HG03103 (cell line): ENCODE measurements at regions not wholly inside any gene's neighbourhood (a gene's known extent, or its start where the extent isn't known, plus 50 kb on each side); places are given as distances from the start of the nearest gene placed in this dataset.
"Not testable (repeated sequence)": the region's sequence is repeated elsewhere in the genome, so short reads cannot be mapped to it uniquely, and the experiment has no call there.

Experiments used
- ATAC-seq: cut with Tn5 transposase; IDR thresholded peaks from one replicate; pipeline ENCODE4 v1.9.1; 2021; ENCODE audit warnings: low read depth; ENCODE audit not compliant: unreplicated experiment

GRCh38 chr9:26513730-26514129, 378.9 kb downstream of the CAAP1 start:
- ATAC-seq, result no peak

- ATAC-seq, result no peak
Observed at GRCh38 chr9:26510137-26510536, 382.5 kb downstream of the CAAP1 start.

DNA sequence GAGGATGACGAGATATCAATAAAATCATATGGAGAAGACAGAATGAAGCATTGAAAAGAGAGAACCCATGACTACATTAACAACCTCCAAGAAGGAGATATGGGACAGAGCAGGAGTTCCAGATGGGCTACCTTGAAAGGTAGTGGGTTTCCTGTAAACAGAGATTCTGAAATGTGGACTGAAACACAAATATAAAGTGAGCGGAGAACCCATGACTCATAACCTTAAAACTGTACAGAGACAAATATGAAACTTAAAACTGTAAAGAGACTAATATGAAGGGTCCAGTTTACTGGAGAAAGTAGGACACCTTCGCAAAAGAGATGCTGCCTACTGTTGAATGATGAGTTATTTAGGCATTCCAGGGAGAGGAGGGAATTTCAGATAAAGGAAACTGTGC, 383.7 kb downstream of the CAAP1 start:
- no peak for ATAC-seq

DNA sequence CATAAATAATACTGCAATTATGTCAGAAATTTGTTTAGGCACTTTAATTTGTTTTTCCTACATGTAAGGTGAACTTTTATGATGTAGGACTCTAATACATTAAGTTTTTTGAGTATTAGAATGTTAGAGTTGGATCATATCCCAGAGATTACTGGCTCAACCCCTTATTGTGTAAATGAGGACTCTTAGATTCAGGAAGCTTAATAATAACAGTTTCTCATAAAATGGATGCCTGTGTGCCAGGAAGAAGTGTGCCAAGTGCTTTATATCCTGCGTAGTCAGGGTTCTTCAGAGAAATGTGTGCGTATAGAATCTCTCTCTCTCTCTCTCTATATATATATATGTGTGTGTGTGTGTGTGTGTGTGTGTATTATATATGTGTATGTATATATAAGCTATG, 388.5 kb downstream of the CAAP1 start:
- ATAC-seq, result no peak

DNA sequence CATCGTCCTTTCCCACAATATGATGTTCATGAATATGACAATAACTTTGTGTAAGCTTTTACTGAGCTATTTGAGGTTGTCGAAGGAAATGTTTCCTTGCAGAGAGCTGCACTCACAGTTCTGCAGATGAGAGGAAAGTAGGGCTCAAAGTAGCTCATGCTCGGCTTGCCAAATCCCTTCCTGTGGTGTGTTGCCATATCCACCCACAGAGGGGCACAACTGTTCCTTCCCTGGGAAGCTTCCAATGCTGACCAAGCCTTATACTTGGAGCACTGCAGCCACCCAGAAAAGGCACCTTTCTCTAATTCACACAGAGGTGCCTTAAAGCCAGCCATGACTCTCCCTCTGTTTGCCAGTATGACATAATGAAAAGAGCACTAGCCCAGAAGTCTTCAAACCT, 390.3 kb downstream of the CAAP1 start:
- no peak for ATAC-seq

GRCh38 chr9:26500471-26500870, 392.1 kb downstream of the CAAP1 start:
- no peak for ATAC-seq

- ATAC-seq, result not testable (repeated sequence)
Observed at GRCh38 chr9:26492608-26493521, 399.7 kb downstream of the CAAP1 start.

DNA sequence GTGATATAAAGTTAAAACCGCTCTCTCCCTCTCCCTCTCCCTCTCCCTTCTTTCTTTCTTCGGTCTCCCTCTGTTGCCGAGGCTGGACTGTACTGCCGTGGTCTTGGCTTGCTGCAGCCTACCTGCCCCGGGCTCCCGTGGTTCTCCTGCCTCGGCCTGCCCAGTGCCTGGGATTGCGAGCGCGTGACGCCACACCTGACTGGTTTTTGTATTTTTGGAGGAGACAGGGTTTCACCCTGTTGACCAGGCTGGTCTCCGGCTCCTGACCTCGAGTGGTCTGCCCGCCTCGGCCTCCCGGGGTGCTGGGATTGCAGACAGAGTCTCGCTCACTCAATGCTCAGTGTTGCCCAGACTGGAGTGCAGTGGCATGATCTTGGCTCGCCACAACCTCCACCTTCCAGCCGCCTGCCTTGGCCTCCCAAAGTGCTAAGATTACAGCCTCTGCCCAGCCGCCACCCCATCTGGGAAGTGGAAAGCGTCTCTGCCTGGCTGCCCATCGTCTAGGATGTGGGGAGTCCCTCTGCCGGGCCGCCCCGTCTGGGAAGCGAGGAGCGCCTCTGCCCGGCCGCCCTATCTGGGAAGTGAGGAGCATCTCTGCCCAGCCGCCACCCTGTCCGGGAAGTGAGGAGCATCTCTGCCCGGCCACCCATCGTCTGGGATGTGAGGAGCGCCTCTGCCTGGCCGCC, 400.5 kb downstream of the CAAP1 start:
- not testable (repeated sequence) for ATAC-seq

GRCh38 chr9:26483991-26484390, 408.6 kb downstream of the CAAP1 start:
- no peak for ATAC-seq

- no peak for ATAC-seq
Observed at GRCh38 chr9:26477963-26478362, 414.6 kb downstream of the CAAP1 start.

DNA sequence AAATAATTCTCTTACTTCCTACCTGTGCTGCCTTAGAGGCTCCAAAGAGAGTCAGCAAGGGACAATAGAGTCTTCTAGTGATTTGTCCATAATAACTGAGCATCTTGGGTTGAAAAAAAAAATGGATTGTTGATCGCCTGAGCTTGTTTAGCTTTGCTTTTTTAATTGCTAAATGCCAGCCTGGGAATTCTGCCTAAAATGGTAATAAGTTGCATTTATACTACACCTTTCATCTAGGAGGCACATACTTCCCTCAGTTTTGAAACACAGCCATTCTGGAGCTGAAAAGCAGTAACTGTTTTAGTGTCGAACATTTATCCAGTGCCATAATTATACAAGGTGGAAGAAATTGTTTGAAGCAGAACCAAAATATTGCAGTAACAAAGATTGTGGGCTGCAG, 421.3 kb downstream of the CAAP1 start:
- ATAC-seq, result no peak

DNA sequence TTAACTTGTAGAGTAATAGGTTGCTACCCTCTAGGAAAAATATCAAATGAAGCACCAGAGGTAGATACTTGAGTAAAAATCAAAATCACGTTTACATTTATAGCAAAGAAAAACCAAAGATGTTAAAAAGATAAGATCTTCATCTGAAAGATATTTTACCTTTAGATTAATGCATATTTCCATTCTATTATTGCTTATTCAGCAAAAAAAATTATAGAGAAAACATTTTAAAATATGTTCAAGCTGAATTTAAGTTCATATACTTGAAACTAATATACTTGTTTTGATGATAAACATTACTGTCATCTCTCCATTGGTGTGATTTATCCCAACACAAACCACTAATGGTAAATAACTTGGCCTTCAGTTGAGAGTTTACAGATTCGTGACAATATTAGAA, 422.3 kb downstream of the CAAP1 start:
- ATAC-seq, result no peak

GRCh38 chr9:26463837-26464236, 428.8 kb downstream of the CAAP1 start:
- ATAC-seq, result no peak

DNA sequence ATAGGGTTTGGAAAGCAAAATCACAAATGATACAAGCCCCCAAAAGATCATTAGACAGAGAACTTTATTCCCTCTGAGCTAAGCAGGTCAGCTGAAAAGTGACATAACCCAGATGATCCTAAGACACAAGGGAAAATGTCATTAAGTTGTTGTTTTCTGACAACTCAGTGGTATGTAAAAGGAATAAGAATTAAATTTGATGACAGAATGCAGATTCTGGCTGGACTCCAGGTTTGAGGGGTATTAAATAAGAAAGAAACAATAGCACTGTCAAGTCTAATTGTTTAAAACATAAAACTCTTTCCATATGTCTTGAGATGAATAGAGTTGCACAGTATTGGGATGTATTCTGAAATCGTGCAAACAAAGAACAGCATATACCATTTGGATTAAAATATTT, 429.9 kb downstream of the CAAP1 start:
- ATAC-seq, result no peak

DNA sequence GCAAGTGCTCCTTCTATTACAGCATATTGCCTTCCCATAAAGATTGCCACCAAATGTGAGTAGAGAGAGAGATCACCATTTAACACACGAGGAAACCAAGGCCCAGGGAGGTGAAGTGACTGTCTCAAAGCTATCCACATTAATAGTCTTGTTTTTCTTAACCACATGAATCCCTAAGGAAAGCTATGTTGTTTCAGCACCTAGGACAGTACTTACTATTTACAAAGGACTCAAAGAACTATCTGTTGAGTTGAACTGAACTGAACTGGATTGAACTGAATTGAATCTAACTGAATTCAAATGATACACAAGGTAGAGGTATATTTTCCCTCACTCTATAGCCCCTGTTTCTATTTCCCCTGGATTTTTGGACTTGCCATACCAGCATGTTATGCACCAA, 430.4 kb downstream of the CAAP1 start:
- no peak for ATAC-seq

DNA sequence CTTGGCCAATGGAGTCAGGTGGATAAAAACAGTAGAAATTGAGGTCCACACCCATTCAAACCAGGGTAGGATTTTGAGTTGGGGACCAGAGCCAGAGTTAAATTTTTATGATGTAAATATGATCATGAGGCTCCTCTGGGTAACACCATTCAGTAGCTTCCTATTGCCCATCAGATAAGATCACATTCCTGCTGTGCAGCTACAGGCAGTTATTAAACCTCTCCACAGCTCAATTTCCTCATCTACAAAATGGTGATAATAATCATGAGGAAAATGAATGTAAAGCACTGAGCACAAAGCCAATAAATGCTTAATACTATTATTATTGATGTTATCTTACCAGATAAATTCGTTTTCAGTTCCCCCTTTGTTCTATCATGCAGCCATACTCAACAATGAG, 432.0 kb downstream of the CAAP1 start:
- no peak for ATAC-seq

- no peak for ATAC-seq
Observed at GRCh38 chr9:26459959-26460358, 432.6 kb downstream of the CAAP1 start.

- no peak for ATAC-seq
Observed at GRCh38 chr9:26458054-26458453, 434.5 kb downstream of the CAAP1 start.

GRCh38 chr9:26457151-26457550, 435.5 kb downstream of the CAAP1 start:
- ATAC-seq, result no peak

DNA sequence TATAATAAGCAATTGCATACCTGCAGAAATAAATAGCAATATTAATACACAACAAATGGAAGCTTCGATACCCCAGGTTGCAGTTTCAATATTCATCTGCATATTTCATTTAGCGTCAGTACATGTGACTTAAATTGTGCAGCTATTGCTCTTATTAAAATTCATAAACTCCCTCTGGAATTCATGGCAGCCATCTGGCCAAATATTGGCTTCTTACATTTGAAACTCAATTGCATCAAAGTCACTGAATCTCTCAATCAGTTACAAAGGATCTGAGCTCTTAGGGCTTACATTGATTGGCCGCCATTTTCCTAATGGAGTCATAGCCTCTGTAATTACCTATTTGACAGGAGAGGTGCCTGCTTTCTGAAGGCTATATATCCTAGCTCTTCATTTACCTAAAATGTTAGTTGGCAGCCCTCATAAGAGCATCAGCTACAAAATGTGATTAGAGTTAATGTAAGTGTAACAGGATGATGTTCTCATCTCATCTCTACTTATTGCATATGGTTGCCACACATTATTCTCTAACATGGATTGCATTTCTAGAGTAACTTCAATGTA, 453.5 kb downstream of the CAAP1 start:
- no peak for ATAC-seq

- ATAC-seq, result no peak
Observed at GRCh38 chr9:26437056-26437711, 455.4 kb downstream of the CAAP1 start.
